BLaER1 treated with 17β-estradiol and CSF1 and Interleukin-3, amounts not matched to agents 10 nM and 100 nM (cell line): ENCODE measurements at regions not wholly inside any gene's neighbourhood (a gene's known extent, or its start where the extent isn't known, plus 50 kb on each side); places are given as distances from the start of the nearest gene placed in this dataset.
"Not testable (repeated sequence)": the region's sequence is repeated elsewhere in the genome, so short reads cannot be mapped to it uniquely, and the experiment has no call there.

ENCODE experiments used
- H3K27ac ChIP-seq, 11 experiments: shearing (Covaris generic); formaldehyde crosslinking; 2 replicates each; pipeline ENCODE4 v1.8.1; 2022
- H3K27me3 ChIP-seq, 11 experiments: shearing (Covaris generic); formaldehyde crosslinking; 2 replicates each; pipeline ENCODE4 v1.8.1; 2022
- H3K36me3 ChIP-seq, 11 experiments: shearing (Covaris generic); formaldehyde crosslinking; 2 replicates each; pipeline ENCODE4 v1.8.1; 2022
- H3K4me1 ChIP-seq, 10 experiments: shearing (Covaris generic); formaldehyde crosslinking; 2 replicates each; pipeline ENCODE4 v1.8.1; 2022
- H3K4me2 ChIP-seq, 11 experiments: shearing (Covaris generic); formaldehyde crosslinking; 2 replicates each; pipeline ENCODE4 v1.8.1; 2022
- H3K4me3 ChIP-seq, 10 experiments: shearing (Covaris generic); formaldehyde crosslinking; 2 replicates each; pipeline ENCODE4 v1.8.1; 2022
- H3K9ac ChIP-seq, 11 experiments: shearing (Covaris generic); formaldehyde crosslinking; 2 replicates each; pipeline ENCODE4 v1.8.1; 2022
- H3K9me3 ChIP-seq, 11 experiments: shearing (Covaris generic); formaldehyde crosslinking; replicated peaks in 1 of 11; 2 replicates each; pipeline ENCODE4 v1.8.1; 2022
- H4K20me1 ChIP-seq, 11 experiments: shearing (Covaris generic); formaldehyde crosslinking; 2 replicates each; pipeline ENCODE4 v1.8.1; 2022
- Cebpa-rat ChIP-seq, 11 experiments: shearing (Covaris generic); IDR thresholded peaks; 2 replicates each; pipeline ENCODE4 v1.8.1; 2022

- no peak overlapping the region for H3K4me3 ChIP-seq
- no peaks in the 10 kb centered on the region for H3K36me3 ChIP-seq
- no peaks in the 10 kb centered on the region for H4K20me1 ChIP-seq
- no peaks in the 10 kb centered on the region for H3K27me3 ChIP-seq
- no peaks in the 10 kb centered on the region for H3K9me3 ChIP-seq
- H3K9ac ChIP-seq, result no peak overlapping the region
- no peak overlapping the region; a peak in 1 of 22 replicates for H3K27ac ChIP-seq
- H3K4me1 ChIP-seq, result peaks cover 0 to 42% (median 0%) of the 10 kb centered on the region in 10 experiments; a peak in 6 of 20 replicates
- TF ChIP-seq Cebpa-rat (IDR thresholded peaks at IDR 0.05), result no peak
- no peak overlapping the region for H3K4me2 ChIP-seq
Measured at GRCh38 chr5:82424211-82424610, 146.1 kb upstream of the RPS23 start.

- Histone ChIP-seq H3K9me3 (no peaks in the 10 kb centered on the region), H3K36me3 (no peaks in the 10 kb centered on the region), H3K27ac (no peak overlapping the region; a peak in 1 of 22 replicates), H3K4me3 (no peak overlapping the region), H3K4me2 (peak overlapping the region in 2 of 11 experiments; percentile 1 to 51; a peak in 3 of 22 replicates), H3K4me1 (peaks cover 0 to 47% (median 0%) of the 10 kb centered on the region in 10 experiments; a peak in 8 of 20 replicates), H4K20me1 (no peaks in the 10 kb centered on the region), H3K27me3 (no peaks in the 10 kb centered on the region), H3K9ac (no peak overlapping the region)
- no peak for TF ChIP-seq Cebpa-rat (IDR thresholded peaks at IDR 0.05)
Measured at GRCh38 chr5:82422751-82423181, 144.6 kb upstream of the RPS23 start.

DNA sequence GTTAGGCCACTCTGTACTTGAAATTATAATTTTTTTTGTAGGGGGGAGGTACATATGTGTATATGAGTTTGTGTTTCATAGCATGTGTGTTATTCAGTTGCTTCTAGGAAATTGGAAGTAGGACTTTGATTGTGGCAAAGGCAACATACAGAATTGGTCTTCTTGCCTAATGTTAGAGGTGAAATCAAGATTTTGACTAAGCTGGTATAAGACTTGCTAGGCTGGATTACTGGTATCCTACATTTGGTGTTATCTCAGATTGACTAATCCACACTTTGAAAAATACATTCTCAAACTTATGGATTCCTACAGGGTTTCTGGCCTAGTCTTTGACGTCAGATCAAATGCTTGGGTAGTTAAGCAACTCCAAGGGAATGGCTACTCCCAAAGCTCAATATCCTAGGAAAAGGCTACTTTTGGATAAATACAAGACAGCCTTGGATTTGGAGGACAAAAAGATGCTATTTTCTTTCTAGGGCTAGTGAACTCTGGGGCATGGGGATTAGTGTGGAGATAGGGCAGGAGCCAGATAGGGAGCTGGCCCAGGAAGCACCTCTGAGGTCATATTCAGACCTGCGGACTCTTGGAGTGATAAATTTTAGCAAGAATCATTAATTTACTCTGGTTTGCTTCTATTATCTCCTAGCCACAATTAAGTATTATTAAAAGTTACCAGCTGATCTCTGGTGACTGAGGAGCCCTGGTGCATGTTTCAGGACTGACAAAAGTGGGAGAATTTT lies 144.0 kb upstream of the RPS23 start:
- peak overlapping the region in 2 of 11 experiments; percentile 1 to 51; a peak in 1 of 22 replicates for H3K4me2 ChIP-seq
- no peaks in the 10 kb centered on the region for H3K27me3 ChIP-seq
- no peak overlapping the region for H3K4me3 ChIP-seq
- no peak overlapping the region for H3K9ac ChIP-seq
- no peak for TF ChIP-seq Cebpa-rat (IDR thresholded peaks at IDR 0.05)
- H3K9me3 ChIP-seq, result no peaks in the 10 kb centered on the region
- no peaks in the 10 kb centered on the region for H3K36me3 ChIP-seq
- H3K4me1 ChIP-seq, result peaks cover 0 to 52% (median 0%) of the 10 kb centered on the region in 10 experiments; a peak in 8 of 20 replicates
- H4K20me1 ChIP-seq, result no peaks in the 10 kb centered on the region
- H3K27ac ChIP-seq, result no peak overlapping the region; a peak in 1 of 22 replicates

DNA sequence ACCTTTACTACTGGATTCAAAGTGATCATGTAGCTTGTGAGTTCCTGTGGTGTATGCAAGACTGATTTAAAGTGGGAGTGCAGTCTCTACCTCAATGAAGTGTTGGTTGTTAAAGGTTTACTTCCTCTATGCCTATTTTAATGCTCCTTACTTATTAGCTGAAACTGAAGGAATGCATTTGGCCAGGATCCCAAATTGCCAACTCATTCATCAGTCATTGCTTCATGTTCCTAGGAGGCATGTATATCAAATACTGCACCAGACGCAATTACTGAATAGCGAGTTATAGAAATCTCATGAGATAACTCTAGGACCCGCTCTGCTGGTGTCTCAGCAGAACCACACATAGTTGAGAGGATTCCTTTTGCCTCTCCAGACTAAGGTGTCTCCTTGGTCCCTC lies 143.0 kb upstream of the RPS23 start:
- Histone ChIP-seq H4K20me1 (no peaks in the 10 kb centered on the region), H3K9ac (no peak overlapping the region), H3K4me2 (peak overlapping the region in 3 of 11 experiments; percentile 17 to 45 (median 21); a peak in 4 of 22 replicates), H3K9me3 (no peaks in the 10 kb centered on the region), H3K27ac (no peak overlapping the region), H3K36me3 (no peaks in the 10 kb centered on the region), H3K27me3 (no peaks in the 10 kb centered on the region), H3K4me1 (peaks cover 0 to 43% (median 0%) of the 10 kb centered on the region in 10 experiments; a peak in 8 of 20 replicates), H3K4me3 (no peak overlapping the region)
- no peak for TF ChIP-seq Cebpa-rat (IDR thresholded peaks at IDR 0.05)

DNA sequence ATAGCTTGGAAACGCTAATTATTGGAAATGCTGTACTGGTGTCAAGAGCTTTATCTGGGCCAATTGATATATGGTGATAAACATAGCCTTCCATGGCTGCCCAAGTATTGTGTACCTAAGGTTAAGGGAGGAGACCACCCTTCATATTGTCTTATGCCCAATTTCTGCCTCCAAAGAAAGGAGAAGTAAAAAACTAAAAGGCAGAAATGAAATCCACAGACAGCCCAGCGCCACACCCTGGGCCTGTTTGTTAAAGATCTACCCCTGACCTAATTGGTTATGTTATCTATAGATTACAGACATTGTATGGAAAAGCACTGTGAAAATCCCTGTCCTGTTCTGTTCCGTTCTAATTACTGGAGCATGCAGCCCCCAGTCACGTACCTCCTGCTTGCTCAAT lies 142.4 kb upstream of the RPS23 start:
- H3K27me3 ChIP-seq, H3K9ac ChIP-seq, H3K36me3 ChIP-seq, H3K4me3 ChIP-seq, H3K9me3 ChIP-seq, H3K27ac ChIP-seq, H4K20me1 ChIP-seq: not testable (repeated sequence)
- Histone ChIP-seq H3K4me2 (peak overlapping the region in 2 of 11 experiments; percentile 17 to 45; a peak in 3 of 22 replicates), H3K4me1 (peaks cover 0 to 43% (median 0%) of the 10 kb centered on the region in 10 experiments; a peak in 8 of 20 replicates)

DNA sequence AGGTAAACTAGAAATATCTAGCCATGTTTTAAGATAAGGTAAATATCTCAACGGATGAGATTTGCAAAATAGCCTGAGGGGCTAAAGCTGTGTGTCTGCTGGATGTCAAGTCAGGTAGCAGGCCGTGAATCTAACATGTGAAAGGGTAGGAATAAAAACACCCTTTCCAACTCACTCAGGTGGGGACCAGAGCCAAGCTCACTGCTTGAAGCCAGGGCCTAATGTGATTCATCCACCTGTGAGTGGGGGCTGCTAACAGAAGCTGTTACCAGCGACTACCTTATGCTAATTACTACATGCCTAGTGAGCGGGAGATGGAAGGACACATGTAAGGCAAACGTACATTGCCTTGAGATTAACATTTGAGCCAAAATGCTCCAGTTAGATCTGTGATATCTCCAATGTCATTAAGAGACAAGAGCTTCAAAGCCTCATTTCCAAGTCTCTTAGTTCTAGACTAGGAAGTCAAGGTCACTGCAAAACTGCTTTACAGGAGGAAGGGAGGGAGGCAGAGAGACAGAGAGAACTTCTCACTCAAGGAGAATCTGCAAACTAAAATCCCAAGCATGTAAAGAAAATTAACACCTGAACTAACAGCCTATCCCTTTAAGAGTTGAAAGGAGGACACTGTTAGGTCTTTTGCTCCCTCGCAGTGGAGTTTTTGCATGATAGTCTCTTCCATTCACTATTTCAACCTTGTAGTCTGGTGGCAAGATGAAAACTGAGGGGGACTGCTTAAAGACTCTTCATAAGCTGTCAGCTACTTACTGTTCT lies 141.6 kb upstream of the RPS23 start:
- Histone ChIP-seq H3K9ac (no peak overlapping the region), H3K4me3 (no peak overlapping the region), H3K27me3 (no peaks in the 10 kb centered on the region), H3K4me2 (no peak overlapping the region; a peak in 1 of 22 replicates), H3K9me3 (no peaks in the 10 kb centered on the region), H3K4me1 (peaks cover 0 to 44% (median 0%) of the 10 kb centered on the region in 10 experiments; a peak in 8 of 20 replicates), H3K27ac (no peak overlapping the region), H4K20me1 (no peaks in the 10 kb centered on the region), H3K36me3 (no peaks in the 10 kb centered on the region)
- no peak for TF ChIP-seq Cebpa-rat (IDR thresholded peaks at IDR 0.05)

DNA sequence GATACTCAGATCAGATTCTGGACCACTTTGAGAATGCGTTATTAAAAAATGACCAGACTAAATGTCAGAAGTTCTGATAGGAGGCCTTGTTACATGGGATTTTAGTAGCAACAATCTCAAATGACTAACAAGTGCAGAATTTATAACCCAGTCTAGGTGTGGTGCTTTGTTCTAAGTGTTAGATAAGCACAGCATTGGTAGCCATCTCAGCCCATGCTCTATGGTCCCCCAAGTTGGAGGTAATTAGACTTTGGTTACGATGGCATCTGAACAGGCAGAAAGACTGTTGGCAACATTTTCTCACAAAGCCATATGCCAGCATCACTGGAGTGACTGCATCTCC lies 140.4 kb upstream of the RPS23 start:
- H3K4me3 ChIP-seq, result no peak overlapping the region
- no peak for TF ChIP-seq Cebpa-rat (IDR thresholded peaks at IDR 0.05)
- no peak overlapping the region for H3K4me2 ChIP-seq
- no peak overlapping the region for H3K27ac ChIP-seq
- no peaks in the 10 kb centered on the region for H3K27me3 ChIP-seq
- H3K36me3 ChIP-seq, result no peaks in the 10 kb centered on the region
- H3K4me1 ChIP-seq, result peaks cover 0 to 56% (median 9%) of the 10 kb centered on the region in 10 experiments; a peak in 15 of 20 replicates
- no peaks in the 10 kb centered on the region for H3K9me3 ChIP-seq
- H4K20me1 ChIP-seq, result no peaks in the 10 kb centered on the region
- H3K9ac ChIP-seq, result no peak overlapping the region

GRCh38 chr5:82417776-82418607 lies 139.8 kb upstream of the RPS23 start:
- Histone ChIP-seq H3K27me3 (no peaks in the 10 kb centered on the region), H3K4me3 (no peak overlapping the region), H3K9me3 (no peaks in the 10 kb centered on the region), H3K36me3 (no peaks in the 10 kb centered on the region), H3K9ac (no peak overlapping the region), H4K20me1 (no peaks in the 10 kb centered on the region), H3K27ac (peak overlapping the region in 2 of 11 experiments; percentile 8 to 12; a peak in 1 of 22 replicates), H3K4me1 (peaks cover 0 to 61% (median 14%) of the 10 kb centered on the region in 10 experiments; a peak in 15 of 20 replicates), H3K4me2 (peak overlapping the region in 4 of 11 experiments; percentile 1 to 44 (median 23); a peak in 5 of 22 replicates)
- TF ChIP-seq Cebpa-rat (IDR thresholded peaks at IDR 0.05), result no peak

- no peak for TF ChIP-seq Cebpa-rat (IDR thresholded peaks at IDR 0.05)
- H3K9ac ChIP-seq, result no peak overlapping the region
- no peaks in the 10 kb centered on the region for H4K20me1 ChIP-seq
- H3K4me1 ChIP-seq, result peaks cover 0 to 49% (median 18%) of the 10 kb centered on the region in 10 experiments; a peak in 15 of 20 replicates
- H3K9me3 ChIP-seq, result no peaks in the 10 kb centered on the region
- no peak overlapping the region for H3K4me2 ChIP-seq
- no peak overlapping the region for H3K27ac ChIP-seq
- no peaks in the 10 kb centered on the region for H3K27me3 ChIP-seq
- H3K4me3 ChIP-seq, result no peak overlapping the region
- H3K36me3 ChIP-seq, result no peaks in the 10 kb centered on the region
Measured at GRCh38 chr5:82416512-82416911, 138.4 kb upstream of the RPS23 start.
